ENCODE measurements at regions not wholly inside any gene's neighbourhood (a gene's known extent, or its start where the extent isn't known, plus 50 kb on each side); places are given as distances from the start of the nearest gene placed in this dataset.
A peak's percentile ranks its signal among the peaks of the same experiment; 100 is the strongest.
"Not testable (repeated sequence)": the region's sequence is repeated elsewhere in the genome, so short reads cannot be mapped to it uniquely, and the experiment has no call there.

DNA sequence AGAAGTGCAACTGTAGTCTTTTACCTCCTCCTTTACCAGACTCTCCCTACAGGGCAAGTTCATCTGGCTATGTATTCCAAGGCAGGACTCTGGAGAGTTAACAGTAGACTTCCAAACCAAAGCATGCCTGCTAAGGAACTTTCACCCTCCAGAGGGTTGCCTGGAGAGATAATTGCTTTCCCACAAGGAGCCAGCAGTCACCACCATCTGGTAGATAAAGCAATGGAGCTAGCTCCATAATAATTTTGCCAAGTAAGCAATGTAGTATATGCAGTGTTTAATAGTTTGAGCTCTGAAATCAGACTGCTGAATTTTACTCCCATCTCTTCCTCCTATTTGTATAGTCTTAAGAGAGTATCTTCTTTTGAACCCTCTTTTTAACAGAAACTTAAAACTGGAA, 566.8 kb upstream of the PTGER4 start:
- no peak for TF ChIP-seq ZFX (IDR thresholded peaks at IDR 0.05)
- TF ChIP-seq, protein P1, sequence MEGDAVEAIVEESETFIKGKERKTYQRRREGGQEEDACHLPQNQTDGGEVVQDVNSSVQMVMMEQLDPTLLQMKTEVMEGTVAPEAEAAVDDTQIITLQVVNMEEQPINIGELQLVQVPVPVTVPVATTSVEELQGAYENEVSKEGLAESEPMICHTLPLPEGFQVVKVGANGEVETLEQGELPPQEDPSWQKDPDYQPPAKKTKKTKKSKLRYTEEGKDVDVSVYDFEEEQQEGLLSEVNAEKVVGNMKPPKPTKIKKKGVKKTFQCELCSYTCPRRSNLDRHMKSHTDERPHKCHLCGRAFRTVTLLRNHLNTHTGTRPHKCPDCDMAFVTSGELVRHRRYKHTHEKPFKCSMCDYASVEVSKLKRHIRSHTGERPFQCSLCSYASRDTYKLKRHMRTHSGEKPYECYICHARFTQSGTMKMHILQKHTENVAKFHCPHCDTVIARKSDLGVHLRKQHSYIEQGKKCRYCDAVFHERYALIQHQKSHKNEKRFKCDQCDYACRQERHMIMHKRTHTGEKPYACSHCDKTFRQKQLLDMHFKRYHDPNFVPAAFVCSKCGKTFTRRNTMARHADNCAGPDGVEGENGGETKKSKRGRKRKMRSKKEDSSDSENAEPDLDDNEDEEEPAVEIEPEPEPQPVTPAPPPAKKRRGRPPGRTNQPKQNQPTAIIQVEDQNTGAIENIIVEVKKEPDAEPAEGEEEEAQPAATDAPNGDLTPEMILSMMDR (conservative IDR thresholded peaks at IDR 0.05) = no peak
- no peak overlapping the region for H3K27ac ChIP-seq

DNA sequence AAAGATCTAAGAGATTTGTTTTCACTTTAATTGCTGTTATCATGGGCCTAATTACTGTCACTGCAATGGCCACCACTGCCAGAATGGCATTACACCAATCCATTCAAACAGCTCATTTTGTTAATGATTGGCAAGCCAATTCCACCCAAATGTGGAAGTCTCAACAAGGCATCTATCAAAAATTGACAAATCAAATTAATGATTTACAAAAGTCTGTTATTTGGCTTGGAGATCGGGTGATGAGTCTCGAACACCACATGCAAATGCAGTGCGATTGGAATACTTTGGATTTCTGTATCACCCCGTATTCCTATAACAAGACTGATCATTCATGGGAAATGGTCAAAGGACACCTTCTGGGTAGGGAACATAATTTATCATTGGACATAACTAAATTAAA, 568.7 kb upstream of the PTGER4 start:
- not testable (repeated sequence) for H3K27ac ChIP-seq

DNA sequence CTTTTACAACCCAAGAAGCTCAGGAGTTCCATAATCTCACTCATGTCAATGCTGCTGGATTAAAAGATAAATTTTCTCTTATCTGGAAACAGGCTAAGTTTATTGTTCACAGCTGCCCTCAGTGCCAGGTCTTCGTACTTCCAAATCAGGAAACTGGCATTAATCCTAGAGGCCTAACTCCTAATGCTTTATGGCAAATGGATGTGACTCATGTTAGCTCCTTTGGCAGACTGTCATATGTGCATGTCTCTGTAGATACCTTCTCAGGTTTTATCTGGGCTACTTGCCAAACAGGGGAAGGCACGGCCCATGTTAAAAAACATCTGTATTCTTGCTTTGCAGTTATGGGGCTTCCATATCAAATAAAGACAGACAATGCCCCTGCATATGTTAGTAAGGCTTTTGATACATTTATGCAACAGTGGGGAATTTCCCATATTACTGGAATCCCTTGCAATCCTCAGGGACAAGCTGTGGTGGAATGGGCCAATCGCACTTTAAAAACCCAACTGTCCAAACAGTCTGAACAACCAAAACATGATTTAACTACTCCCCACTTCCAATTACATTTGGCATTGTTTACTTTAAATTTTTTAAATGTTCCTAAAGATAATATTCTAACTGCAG, 570.8 kb upstream of the PTGER4 start:
- not testable (repeated sequence) for H3K27ac ChIP-seq

DNA sequence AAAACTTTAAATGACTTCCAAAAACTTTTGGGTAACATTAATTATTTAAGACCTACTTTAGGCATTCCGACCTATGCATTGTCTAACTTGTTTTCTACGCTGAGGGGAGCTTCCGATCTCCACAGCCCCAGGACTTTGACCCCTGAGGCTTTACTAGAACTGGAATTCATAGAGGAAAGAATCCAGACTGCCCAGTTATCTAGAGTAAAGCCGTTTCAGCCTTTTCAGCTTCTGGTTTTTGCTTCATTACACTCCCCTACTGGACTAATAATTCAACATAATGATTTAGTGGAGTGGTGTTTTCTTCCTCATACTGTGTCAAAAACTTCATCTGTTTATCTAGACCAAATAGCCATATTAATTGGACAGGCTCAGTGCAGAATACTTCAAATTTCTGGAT, 571.9 kb upstream of the PTGER4 start:
- not testable (repeated sequence) for H3K27ac ChIP-seq

DNA sequence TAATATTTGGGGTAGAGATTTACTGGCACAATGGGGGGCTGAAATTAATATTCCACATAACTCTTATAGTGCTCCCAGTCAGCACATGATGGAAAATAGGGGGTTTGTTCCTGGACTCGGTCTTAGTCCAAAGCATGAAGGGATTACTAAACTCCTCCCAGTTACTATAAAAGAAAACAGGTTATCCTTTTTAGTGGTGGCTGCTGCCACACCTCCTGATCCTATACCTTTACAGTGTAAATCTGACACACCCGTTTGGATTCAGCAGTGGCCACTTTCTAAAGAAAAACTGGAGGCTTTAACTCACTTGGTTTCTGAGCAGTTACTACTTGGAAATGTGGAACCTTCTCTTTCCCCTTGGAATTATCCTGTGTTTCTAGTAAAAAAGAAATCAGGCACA, 572.9 kb upstream of the PTGER4 start:
- H3K27ac ChIP-seq = no peak overlapping the region
- no peak for TF ChIP-seq ZFX (IDR thresholded peaks at IDR 0.05)
- TF ChIP-seq, protein P1 (conservative IDR thresholded peaks at IDR 0.05) = no peak

DNA sequence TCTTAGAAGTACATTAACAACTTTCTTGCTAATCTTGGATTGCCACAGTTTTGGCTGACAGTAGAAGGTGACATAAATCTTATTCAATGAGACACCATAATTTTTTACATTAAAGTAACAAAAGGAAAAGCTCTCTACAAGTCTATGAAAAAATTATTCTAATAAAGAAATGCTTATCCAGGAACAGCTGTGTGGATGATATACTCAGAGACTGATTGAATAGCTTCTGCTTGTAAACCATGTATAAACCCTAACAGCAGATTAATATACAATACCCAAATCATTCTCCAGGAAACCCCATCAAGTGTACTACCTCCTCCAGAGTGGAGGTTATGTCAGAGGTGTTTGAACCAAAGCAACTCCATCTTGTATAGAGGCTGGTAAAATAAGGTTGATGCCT, 581.4 kb upstream of the PTGER4 start:
- no peak for TF ChIP-seq ZFX (IDR thresholded peaks at IDR 0.05)

DNA sequence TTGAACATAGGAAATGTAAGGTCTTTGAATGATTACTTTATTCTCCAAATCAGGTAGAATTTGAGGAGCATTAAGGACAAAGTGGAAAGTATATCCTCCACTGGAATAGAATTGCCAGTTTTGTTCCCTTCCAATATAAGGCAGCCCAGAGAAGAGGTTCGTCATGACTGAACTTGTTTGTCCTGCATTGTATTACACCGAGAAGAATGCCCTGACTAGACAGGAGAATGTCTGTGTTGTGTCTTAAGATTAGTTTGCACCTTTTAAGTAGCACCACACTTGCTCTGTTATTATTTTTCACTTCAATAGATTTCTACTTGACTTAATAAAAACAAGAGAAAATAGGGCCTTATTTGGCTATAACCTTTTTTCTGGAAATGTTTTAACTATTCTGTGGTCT, 586.2 kb upstream of the PTGER4 start:
- H3K27ac ChIP-seq = no peak overlapping the region
- TF ChIP-seq, protein P1 (conservative IDR thresholded peaks at IDR 0.05) = no peak
- TF ChIP-seq ZFX (IDR thresholded peaks at IDR 0.05) = no peak

More for the DNA sequence above, 581.4 kb upstream of the PTGER4 start:
- H3K27ac ChIP-seq = no peak overlapping the region

DNA sequence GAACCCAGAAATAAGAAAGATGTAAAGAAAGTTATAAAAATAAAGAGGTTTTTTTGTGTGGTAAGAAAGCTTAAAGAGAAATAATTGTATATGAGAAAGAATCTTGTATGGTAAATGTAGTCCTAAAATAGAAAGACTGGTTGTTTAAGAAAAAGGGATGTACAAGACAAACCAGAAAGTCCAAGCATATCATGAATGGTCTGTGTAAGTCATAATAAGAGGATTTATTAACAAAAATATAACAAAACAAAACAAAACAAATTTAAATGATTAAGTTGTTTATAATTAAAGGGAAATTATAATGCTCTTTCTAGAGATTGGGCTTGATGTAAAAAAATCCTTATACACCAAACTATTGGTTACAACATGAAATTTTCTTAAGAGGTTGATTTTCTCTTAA, 590.4 kb upstream of the PTGER4 start:
- TF ChIP-seq, protein P1 (conservative IDR thresholded peaks at IDR 0.05) = no peak
- no peak for TF ChIP-seq ZFX (IDR thresholded peaks at IDR 0.05)
- H3K27ac ChIP-seq = no peak overlapping the region

DNA sequence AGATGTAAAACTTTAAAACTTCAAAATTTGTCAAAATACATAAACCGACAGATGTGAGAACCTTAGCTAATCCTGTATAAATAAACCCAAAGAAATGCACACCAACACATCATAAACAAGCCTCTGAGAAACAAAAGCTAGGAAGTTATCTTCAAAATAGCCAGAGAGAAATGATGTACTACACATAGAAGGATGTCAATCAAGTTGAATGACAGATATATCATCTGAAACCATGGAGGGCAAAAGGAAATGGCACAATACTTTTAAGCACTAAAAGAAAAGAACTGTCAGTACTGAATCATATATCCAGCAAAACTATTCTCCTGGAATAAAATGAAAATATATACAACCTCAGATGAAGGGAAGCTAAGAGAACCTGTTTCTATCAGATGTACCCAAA, 595.1 kb upstream of the PTGER4 start:
- H3K27ac ChIP-seq = no peak overlapping the region
- TF ChIP-seq, protein P1 (conservative IDR thresholded peaks at IDR 0.05) = no peak
- no peak for TF ChIP-seq ZFX (IDR thresholded peaks at IDR 0.05)

DNA sequence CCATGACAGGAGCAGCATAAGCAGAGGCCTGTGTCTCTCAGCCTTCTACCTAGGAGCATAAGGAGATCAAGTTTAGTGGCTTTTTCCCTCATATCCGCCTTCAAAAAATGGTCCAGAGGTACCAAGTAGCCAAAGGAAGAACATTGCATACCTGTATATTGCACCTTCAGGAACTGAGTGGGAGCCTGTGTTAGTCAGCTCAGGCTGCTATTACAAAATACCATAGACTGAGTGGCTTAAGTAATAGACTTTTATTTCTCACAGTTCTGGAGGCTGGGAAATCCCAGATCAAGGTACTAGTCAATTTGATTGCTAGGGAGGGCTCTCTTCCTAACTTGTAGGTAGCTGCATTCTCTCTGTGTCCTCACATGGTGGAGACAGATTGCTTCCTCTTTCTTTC, 597.4 kb upstream of the PTGER4 start:
- no peak overlapping the region for H3K27ac ChIP-seq
- TF ChIP-seq, protein P1 (conservative IDR thresholded peaks at IDR 0.05) = 0 out of 2 replicates have a peak, but pooled peaks have one; percentile 4
- TF ChIP-seq ZFX (IDR thresholded peaks at IDR 0.05) = no peak
